PC-3 (cell line): ENCODE measurements at regions not wholly inside any gene's neighbourhood (a gene's known extent, or its start where the extent isn't known, plus 50 kb on each side); places are given as distances from the start of the nearest gene placed in this dataset.

Experiments used
- EZH2 ChIP-seq: fragments of 300-600 bp; sonication (generic); IDR thresholded peaks from one replicate; pipeline ENCODE4 v1.6.1; 2017; ENCODE audit warnings: antibody characterized with exemption, mild to moderate bottlenecking, low read length; ENCODE audit not compliant: unreplicated experiment
- TF ChIP-seq, protein P1 (sequence below): fragments of 300-600 bp; sonication (generic); conservative IDR thresholded peaks from 2 replicates; pipeline ENCODE4 v1.5.1; 2017; ENCODE audit warnings: antibody characterized with exemption, low read depth, mild to moderate bottlenecking, low read length

DNA sequence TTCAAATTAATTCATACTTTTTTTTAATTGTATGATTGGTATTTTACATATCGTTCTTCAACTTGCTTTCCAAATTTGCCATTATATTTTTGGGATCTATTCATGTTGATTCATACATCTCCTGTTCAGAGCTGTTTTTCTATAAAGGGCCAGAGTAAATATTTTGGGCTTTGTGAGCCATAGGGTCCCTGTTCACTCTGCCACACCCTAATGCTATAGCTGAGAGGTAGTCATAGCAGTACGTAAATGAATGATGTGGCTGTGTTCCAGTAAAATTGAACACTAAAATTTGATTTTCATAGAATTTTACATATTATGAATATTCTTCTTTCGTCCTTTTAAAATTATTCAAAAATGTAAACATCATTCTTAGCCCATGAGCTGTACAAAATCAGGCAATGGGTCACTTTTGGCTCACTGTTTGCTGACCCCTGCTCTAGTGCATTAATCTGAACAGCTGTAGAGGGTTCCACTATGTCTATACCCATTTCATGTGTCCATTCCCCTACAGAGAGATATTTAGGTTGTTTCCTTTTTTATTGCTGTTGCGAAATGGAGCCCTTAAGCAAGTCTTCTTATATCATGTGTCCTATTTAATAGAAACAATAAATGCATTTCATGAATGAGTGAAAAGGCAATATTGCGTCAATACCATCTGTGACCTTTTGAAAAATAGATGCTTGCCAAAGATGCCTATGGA lies 136.4 kb upstream of the SALL4 start:
- TF ChIP-seq, protein P1, sequence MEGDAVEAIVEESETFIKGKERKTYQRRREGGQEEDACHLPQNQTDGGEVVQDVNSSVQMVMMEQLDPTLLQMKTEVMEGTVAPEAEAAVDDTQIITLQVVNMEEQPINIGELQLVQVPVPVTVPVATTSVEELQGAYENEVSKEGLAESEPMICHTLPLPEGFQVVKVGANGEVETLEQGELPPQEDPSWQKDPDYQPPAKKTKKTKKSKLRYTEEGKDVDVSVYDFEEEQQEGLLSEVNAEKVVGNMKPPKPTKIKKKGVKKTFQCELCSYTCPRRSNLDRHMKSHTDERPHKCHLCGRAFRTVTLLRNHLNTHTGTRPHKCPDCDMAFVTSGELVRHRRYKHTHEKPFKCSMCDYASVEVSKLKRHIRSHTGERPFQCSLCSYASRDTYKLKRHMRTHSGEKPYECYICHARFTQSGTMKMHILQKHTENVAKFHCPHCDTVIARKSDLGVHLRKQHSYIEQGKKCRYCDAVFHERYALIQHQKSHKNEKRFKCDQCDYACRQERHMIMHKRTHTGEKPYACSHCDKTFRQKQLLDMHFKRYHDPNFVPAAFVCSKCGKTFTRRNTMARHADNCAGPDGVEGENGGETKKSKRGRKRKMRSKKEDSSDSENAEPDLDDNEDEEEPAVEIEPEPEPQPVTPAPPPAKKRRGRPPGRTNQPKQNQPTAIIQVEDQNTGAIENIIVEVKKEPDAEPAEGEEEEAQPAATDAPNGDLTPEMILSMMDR = no peak
- TF ChIP-seq EZH2 = no peak
